NCI-H1048 (cell line): ENCODE measurements at regions not wholly inside any gene's neighbourhood (a gene's known extent, or its start where the extent isn't known, plus 50 kb on each side); places are given as distances from the start of the nearest gene placed in this dataset.

Experiments used
- DNase-seq: peaks from one replicate; lab custom pipeline; 2025; lab: John Stamatoyannopoulos, UW

DNA sequence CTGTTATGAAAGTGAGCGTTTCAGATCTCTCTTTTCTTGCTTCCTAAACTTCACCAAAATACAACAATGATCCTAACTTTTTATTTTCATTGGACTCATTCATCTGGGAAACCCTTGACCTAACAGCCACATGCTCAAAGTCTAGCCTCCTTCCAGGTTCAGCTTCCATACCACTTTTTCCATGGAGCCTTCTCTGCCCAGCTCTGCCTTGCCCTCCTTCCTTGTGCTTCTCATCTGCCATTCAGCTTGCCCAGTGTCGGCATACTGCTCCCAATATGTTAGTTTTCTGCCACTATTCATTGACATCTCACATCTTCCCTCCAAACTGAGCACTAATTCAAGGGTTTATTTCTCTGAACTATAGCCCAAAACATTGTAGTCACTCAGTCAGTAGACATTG, 214.7 kb downstream of the RAD51AP2 start:
- no peak for DNase-seq

DNA sequence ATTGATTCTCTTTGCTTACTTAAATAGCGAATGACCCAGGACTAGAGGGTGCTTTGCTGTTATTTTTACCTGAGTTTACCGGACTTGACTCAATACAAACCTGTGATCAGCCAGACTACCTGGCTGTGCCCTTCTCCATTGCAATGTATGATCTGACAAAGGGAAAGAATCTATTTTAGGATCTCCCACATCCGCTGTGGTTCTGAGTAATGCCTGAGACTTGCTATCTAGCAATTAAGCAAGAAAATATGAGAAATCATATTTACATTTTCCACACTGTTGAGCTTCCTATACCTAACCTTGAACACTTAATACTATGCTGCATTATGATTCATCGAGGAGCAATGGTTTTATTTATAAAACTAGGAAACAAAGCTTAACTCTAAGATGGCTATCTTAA, 215.2 kb downstream of the RAD51AP2 start:
- DNase-seq, result no peak

DNA sequence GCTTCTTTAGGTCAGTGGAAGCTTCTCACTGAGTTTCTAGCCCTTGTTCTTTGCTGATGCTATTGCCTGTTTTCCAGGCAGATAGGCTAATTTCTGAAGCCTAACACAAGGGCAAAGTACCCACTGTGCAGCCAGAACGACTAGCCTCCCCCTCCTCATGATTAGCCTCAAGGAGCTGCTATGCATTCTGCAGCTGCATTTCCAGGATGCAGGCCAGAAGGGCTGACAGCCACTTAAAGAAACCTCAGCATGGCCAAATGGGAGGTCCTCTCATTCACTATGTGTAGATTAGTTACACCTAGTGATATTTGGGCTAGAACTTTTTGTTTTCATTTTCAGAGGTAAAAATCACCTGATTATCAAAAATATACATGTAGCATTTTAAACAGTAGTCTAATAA, 216.0 kb downstream of the RAD51AP2 start:
- no peak for DNase-seq

DNA sequence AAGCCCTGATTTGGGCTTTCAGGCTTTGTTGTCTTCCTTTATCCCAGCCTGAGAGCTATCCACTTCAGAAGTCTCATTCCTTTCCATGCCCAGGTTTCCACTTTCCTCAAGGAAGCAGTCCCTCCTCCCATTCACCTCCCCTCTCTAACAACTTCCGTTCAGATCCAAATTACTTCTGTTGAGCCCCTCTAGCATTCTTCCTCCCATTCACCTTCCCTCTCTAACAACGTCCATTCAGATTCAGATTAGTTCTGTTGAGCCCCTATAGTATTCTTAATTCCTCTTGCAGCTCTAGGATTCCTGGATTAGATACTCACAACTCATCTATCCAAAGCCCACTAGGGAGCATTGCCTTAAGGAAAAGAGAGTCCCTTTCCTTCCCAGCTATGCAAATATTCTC, 216.8 kb downstream of the RAD51AP2 start:
- no peak for DNase-seq

DNA sequence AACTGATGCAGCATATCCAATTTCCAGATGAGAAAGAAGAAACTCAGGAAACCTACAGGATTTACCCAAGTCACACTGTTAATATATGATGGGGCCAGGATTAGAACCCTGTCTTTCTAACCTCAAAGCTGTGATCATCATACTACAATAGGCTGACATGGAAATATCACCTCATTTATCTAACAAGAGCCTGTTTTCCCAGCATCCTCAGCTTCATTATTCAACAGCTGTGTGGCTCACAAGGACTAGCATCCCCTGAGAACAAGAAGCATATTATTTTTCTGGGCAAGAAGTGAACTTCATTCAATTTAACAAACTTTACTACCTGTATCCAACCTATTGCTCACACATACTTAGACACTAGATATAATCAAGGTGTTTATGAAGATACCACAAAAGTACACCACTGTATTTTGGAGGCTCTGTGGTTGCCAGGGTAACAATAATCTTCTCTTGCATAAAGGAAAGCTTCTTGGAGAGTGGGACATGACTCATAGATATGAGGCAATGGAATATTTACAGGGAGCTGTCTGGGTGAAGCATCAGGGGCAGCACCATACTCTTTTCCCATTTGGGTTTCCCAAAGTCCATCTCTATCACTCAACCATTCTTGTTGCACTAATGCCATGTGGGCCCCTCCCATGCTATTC, 218.2 kb downstream of the RAD51AP2 start:
- no peak for DNase-seq

DNA sequence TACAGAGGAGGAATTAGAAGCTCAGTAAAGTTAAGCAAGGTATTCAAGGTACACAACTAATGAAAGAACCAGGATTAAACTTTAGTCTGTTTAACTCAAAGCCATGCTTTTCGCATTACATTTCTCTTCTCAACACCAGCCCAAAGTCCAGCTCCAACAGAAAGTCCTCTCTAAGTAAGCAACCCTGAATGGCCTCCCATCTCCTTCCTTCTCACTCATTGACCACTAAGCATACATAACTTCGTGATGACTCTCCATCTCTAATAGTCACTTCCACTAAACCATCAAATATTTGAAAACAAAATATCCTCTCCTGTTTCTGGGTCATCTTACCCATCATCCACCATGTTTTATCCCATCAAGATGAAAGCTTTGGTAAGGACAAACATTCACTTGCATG, 219.8 kb downstream of the RAD51AP2 start:
- no peak for DNase-seq

DNA sequence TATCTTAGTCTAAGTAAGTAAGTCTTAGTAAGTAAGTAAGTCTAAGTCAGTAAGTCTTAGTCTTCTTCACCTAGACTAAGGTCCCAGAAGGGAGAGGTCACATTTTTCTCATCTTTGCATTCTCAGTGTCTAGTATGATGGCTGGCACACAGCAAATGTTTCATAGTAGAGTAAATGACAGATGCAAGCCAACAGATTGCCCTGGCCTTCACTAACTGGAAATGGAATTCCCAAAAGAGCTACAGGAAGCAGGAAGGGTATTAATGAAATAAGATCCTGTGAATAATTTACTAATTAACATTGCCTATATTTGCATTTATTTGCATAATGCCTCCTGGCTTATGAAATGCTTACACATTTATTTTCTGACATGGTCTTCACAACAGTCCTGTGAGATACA, 221.6 kb downstream of the RAD51AP2 start:
- DNase-seq, result no peak

DNA sequence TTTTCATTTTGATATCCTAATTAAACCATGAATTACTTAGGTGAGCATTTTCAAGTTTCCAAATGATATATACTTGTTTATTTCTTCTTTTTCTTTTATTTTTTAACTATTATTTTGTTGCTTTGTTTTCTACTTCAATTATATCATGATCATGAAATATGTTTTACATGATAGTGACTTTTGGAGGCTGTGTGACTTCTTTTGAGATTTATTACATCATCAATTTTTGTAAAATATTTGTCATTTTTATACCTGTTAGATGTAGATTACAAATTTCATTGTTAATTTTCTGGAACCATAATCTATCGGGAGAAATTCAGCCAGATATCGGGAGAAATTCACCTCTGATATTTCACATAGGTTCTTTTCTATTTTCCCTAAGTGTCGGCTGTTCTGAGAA, 228.6 kb downstream of the RAD51AP2 start:
- DNase-seq, result no peak

DNA sequence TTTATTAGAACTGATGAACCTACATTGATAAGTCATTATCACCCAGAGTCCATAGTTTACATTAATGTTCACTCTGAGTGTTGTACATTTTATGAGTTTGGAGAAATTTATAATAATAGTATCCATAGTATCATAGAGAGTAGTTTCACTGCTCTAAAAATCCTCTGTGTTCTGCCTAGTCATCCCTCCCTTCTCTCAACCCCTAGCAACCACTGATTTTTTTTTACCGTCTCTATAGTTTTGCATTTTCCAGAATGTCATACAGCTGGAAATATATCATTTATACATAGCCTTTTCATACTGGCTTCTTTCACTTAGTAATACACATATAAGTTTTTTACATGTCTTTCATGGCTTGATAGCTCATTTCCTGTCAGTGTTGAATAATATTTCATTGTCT, 231.1 kb downstream of the RAD51AP2 start:
- no peak for DNase-seq

DNA sequence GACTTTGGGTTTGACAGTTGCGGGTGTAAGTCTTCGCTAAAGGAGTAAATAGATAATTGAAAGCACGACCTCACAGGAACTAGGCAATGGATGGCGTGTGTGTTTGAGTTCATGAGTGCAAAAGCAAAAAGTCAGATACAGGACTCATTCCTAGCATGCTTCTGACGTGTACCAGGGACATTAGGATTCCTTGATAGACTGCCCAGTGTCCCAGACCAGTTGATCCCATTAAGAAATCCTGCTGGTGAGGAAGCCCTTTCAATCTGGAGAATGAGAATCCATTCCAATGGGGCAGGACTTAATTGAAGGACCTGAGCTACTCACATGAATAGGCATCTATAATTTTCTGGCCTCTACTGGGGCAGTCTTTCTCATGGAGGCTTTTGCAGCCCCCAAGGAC, 235.4 kb downstream of the RAD51AP2 start:
- DNase-seq, result no peak

DNA sequence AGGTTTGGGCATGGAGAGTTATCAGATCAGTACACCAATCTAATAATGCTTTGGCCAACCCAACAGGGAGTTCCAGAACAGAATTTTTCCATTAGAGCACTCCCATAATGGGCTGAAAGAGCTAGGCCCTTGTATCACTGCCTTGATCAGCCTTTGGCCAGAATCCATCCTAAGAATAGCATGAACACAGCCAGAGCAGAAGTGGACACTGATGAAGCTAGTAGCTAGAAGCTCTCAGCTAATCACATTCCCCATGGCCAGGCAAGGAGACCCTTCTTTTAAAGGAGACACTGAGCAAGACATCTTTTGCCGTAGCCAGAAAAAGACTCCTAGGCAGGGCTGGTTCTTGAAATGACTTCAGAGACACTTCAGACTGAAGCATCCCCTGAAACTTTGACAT, 236.0 kb downstream of the RAD51AP2 start:
- no peak for DNase-seq

DNA sequence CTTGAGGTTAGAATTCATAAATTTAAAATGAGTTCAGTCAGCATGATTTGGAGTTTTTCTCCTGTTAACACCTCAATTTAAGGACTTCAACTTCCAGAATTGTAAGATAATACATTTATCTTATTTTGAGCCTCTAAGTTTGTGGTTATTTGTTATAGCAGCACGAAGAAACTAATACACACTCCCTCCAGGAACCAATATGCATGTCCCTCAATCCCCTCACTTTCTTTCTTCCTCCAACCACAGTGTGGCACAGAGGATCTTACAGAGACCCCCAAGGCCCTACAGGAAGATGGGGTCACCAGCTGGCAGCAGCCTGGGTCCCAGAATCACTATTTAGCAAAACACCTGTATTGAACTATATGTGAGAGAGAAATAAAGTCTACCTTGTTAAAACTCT, 242.0 kb downstream of the RAD51AP2 start:
- DNase-seq, result no peak

DNA sequence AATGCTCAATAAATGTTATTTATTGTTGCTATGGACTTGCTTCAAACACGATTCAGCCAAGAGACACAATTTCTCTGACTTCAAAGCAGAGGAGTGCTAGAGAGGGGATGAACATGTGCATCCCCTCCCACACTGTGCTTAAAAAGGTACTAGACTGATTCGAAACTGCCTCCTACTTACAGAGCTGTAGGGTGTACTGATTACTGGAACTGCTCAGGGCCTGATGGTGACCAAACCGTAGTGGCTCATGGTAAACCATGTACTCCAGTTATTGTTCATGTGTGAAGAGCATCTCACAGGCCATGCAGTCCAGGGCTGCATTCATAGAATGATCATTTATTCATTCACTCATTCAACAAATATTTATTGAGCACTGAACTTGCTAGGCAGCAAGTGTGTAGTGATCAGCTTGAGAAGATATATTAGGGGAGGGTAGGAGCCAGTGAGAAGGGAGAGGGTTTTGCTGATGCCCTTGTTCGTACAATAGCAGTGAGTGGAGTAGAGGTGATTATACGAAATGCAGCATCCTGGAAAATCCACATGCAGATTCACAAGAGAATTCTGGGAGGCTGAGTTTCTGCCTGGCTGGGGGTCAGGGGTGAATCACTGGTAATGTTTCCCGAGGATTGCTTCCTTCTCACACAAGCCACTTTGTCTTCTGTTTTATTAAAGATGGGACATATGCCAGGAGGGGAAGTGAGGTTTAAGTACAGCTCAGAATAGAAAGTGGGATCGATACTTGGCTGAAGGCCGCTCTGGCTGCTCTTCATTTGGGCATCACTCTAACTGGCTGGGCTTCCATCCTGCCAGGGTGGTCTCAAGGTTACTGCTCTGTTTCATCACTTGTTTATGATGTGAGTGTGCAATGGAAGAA, 245.4 kb downstream of the RAD51AP2 start:
- no peak for DNase-seq

DNA sequence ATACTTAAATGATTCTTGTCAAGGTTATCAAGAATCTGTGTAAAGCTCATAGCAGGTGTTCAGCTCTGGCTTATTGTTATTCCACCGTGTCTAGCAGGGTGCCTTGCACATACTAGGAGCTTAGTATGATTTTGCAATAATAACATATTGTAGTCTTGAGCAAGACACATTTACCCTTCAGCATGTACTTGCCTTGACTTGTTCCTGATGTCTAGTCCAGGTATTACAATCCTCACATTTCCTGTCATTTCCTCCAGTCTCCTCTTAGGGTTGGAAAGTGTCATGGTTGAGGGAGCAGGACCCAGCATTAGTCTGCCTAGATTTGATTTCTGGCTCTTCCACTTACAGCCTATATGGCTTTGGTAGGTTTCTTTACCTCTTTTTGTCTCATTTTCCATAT, 246.1 kb downstream of the RAD51AP2 start:
- no peak for DNase-seq

DNA sequence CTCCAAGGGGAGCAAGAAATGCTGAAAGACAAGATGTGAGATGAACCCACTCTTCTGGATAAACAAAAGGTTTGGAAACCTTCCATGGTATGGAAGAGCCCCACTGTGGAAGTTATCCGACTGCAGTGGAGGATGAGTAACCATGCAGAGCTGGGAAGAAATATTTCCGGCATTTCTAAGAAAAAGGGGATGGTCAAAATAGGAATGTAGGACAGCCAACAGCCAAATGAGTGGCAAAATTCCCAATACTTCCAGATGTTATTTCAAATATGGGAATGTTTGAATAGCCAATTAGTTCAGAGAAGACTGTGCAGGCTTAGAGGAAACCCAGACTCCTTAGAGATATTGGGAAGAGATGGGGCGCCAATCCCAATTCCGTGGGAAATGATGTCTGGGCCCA, 246.8 kb downstream of the RAD51AP2 start:
- DNase-seq, result no peak

DNA sequence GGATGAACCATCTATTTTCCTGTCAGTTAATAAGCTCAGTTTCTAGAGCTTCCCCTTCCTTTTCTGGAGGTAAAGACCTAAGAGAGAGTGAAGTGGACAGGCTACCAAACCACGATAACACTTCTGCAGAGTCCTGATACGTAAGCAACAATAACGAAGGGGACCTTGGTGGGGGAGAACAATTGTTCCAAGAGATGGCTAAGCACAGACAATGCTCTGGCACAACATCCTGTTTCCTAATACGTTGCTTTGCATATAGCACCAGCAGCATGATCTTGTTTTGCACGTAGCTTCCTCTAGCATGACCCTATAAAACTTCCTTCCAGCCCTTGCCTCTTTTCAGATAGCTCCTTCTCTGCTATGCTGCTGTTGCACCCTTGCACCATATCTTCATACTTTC, 247.3 kb downstream of the RAD51AP2 start:
- DNase-seq, result no peak

DNA sequence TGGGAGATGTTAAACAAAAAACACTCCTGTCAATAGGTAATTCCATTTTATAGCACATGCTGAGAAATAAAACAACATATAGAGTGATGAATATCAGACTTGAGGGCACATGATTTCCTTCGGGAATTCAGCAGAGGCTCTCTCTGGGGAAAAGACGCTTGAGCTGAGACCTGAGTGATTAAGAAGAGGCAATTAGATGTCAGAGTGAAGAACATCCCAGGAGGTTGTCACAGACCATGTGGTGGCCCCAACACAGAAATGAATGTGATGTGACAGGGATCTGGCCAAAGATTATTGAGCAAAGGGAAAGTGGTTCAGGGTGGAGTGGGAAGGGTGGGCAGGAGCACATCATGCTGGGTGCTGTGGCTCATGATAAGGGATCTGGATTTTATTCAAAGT, 254.7 kb downstream of the RAD51AP2 start:
- no peak for DNase-seq

DNA sequence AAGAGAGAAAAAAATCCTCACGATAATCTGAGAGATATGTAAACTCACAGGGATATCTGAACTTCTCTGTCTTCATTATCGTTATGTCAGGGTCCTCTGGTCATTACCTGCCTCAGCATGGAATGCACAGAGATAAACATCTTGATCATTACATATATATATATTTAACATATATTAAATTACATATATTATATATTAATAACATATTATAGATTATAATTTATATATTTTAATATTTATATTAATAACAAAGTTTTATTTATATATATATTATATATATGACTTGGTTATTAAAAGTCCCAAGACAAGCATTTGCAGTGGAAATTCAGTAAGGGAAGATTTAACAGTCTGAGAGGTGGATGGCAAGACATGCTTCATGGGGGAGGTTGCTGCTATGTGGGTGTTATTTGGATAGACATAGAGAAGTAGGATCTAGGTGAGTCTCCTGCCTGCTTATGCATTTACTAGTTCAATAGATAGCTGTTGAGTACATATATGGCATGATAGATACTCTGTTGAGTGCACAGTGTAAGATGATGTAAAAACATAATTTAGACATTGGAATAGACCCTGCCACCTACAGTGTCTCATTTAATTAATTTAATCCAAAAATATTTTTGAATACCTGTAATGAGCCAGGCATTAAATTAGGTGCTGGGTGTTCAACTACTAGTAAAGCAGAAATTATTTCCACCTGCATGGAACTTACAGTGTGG, 255.2 kb downstream of the RAD51AP2 start:
- DNase-seq, result no peak

DNA sequence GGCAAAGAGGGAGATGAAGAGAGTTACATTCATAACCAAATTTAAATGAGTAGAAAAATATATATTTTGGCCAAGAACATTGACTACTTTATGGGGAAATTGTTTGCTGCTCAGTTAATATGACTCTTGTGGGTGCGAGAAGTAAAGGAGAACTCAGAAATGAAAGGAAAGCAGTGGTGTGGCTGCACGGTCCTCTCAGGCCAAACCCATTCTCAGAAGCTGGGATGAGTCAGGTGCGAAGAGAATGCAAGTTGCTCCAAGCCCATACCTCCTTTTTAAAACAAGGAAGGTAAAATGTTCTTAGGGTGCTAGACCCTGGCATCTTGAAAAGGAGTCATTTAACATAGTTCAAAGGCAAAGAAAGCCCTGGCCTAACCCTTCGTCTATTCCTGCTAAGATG, 258.6 kb downstream of the RAD51AP2 start:
- DNase-seq, result no peak

DNA sequence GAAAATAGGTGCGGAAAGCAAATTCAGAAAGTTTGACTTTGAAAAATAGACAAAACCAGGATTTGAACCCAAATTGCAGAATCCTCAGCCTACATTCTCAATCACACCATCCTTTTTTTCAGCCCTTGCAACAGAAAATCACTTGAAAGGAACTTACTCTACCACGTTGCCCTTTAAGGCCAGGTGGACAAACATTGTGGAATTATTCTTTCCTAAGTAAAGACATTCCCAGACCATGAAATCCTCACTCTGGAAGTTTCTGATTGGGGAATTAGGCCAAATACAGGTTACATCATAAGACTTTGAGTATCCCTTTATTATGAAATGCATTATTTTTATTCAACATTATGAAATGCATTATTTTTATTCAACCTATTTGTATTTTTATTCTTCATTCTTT, 259.4 kb downstream of the RAD51AP2 start:
- DNase-seq, result no peak

DNA sequence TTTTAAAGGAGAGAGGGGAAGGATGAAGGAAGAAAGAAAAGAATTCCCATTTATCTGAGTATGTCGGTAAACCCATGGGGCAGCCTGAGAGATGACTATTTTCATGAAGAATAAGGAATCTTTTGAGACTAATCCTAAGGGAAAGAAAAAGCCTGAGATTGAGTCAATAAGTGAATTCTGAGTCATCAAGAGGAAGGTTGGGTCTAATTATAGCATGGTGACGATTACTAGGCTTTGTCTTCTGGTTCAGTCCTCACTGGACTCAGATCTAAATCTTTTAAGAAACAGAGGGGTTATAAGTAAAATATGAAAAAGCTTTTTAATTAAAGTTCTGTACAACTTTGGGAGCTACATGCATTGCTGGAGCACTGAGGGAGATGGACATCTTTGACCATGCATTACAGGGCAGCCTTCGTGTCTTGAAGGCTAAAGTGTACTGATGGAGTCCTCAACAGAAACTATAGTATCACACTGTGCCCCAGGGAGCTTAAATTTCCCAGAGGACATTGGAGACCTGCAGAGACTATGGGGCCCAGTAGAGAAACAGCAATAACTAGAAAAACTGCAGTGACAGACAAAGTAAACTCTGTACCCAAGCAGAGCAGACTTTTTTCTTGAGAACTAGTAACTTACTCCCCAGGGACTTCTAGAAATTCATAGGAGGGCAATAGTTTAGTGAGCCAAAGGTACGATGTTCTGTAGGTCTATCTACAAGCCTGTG, 260.9 kb downstream of the RAD51AP2 start:
- no peak for DNase-seq

DNA sequence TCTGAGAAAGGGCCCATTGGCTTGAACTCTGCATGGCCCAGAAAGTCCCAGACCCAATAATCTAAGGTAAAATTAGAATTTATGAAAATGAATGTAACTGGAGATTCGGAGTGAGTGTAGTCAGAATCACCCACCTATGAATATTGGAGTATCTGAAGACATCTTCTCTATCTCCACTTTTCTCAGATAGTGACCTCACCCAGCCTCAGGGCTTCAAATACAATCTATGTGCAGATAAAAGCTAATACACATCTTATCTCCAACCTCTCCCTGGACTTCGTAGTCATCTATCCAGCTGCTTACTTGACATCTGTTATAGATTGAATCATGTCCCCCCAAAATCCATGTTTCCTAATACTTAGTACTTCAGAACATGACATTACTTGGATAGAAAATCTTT, 263.2 kb downstream of the RAD51AP2 start:
- DNase-seq, result no peak
